GM19238 (cell line): ENCODE measurements at regions not wholly inside any gene's neighbourhood (a gene's known extent, or its start where the extent isn't known, plus 50 kb on each side); places are given as distances from the start of the nearest gene placed in this dataset.

Source experiments
- DNase-seq: peaks from one replicate; pipeline ENCODE4 v3.0.0; 2011; ENCODE audit warnings: low spot score; ENCODE audit not compliant: insufficient read length

DNA sequence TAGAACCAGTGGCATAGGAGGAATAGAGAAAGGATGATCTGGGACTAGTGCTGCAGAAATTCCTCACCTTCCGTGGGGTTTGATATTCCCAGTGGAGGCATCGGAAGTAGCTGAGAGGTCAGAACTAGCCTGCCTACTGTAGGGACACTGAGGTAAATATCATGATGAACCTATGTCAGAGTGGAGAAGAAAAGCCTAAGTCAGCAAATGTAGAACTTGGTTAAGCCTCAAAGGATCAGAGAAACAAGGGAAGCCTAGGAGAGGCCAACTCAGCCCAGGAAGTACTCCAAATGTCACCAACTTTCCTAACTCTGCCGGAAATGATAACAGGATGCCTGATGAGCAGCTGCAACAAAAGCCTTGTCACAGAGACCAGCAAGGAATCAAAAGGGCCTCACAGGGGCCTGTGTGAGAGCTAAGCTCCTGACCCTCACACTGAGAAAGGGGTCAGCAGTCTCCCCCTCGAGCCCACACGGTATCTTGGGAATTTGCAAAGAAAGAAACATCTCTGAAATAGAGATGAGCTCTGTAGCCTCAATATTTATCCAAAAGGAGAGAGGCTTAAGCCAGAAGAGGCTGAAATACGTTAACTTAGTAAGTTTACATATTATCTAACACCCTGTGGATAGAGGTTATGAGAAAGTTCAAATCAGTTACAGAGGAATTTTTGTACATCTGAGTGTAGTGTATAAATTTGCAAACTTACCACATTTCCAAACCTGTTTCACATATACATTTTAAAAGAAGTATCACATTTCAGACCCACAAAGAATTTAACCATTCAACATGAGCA lies 1064.3 kb downstream of the DIAPH3 start:
- DNase-seq, result no peak

GRCh38 chr13:59103004-59103768 lies 1060.5 kb downstream of the DIAPH3 start:
- DNase-seq, result no peak

- no peak for DNase-seq
Observed at GRCh38 chr13:59111751-59112171, 1052.0 kb downstream of the DIAPH3 start.

GRCh38 chr13:59112221-59112718 lies 1051.5 kb downstream of the DIAPH3 start:
- DNase-seq, result no peak

DNA sequence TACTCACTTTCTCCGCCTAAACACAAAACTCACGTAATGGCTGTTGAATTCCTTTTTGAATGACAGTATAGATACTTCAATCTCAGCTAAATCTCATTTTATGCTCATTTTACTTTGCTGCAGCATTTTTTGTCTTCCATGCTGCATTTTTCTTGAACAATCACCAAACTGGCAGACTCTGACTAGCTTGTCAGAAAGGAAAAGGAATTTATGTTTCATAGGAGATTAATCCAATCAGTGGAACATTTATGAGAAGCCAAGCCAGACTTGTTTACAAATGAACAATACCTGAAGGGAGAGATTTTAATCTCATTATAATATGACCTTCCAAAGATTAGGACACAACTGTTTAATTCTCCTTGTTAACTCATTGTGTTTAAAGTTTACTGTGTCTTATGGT lies 1044.3 kb downstream of the DIAPH3 start:
- DNase-seq, result no peak

GRCh38 chr13:59120297-59120843 lies 1043.4 kb downstream of the DIAPH3 start:
- DNase-seq, result no peak

DNA sequence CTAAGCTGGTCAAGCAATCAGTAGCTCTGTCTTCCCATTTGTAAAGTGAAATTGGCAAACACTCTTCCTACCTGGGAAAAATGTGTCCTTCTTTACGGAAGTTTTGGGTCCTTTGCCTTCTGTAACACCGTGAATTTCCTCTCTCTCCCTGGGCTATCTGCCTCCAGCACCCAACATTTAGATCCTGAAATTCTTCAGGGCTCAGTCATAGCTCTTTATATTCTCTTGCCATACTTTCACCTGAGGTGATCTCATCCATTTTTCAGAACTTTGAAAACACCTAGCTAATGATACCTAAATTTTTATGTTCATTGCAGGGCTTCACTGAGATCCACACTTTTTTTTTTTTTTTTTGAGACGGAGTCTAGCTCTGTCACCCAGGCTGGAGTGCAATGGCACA lies 1042.2 kb downstream of the DIAPH3 start:
- no peak for DNase-seq

DNA sequence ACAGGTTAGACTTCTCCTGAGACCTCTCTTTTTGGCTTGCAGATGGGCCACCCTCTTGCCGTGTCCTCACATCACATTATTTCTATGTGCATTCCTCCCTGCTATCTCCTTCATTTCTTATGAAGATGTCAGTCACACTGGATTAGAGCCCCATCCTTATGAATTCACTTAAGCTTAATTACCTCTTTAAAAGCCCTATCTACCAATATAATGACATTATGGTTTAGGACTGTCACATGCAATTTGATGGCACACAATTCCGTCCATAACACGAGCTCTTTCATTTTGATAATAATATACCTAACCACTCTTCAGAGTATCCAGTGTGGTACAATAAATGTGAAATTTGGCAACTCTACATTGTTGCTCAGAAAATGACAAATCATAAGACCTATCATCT lies 1037.3 kb downstream of the DIAPH3 start:
- DNase-seq, result no peak

DNA sequence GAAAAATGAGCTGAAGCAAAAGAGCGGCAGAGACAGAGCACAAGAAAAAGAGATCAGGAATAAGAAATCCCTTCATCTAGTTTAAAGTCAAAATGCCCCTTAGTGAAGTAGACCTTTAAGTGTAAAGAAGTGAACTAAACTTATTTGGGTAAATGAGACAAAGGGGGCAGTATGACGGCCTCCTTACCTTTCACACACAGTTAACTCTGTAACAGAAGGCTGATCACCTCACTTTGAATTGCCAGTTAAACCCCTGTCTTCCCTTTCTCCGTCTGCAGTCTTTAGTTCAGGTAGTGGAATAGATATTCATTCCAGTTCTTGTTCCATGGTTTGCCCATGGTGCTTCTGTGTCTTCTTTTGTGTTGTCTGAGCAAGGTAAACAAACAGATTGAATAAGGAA lies 1029.8 kb downstream of the DIAPH3 start:
- no peak for DNase-seq

DNA sequence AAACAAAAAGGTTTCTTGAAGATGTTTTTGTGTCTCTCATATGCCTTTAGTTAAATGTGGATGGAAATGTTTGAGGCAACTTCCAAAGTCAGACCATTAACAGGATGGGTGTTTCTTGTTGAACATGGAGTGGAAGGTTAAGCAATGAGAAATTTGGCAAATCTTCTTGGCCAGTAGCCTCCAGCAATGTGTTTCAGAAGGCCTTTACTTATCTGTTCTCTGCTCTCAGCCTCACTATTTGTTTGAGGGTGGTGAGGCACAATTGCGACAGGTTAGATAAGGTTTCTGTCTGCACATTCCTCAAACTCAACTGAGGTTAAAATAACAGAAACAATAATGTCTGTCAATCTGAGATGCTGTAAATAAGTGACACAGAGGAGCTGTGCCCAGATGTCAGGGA lies 1019.0 kb downstream of the DIAPH3 start:
- no peak for DNase-seq

- DNase-seq, result no peak
Observed at GRCh38 chr13:59145381-59145780, 1018.3 kb downstream of the DIAPH3 start.

- no peak for DNase-seq
Observed at GRCh38 chr13:59157181-59157580, 1006.5 kb downstream of the DIAPH3 start.

DNA sequence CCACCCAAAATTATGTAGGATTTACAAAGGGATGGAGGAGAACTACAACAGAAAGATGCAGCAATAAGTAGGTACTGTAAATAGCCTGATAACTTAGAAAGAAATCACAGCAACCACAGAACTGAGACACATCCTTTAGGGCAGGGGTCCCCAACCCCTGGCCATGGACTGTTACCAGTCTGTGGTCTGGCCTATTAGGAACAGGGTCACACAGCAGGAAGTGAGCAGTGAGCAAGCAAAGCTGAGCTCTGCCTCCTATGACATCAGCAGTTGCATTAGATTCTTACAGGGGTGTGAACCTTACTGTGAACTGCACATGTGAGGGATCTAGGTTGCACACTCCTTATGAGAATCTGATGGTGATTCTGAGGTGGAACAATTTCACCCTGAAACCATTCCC lies 997.6 kb downstream of the DIAPH3 start:
- no peak for DNase-seq

GRCh38 chr13:59172076-59172475 lies 991.7 kb downstream of the DIAPH3 start:
- DNase-seq, result no peak

GRCh38 chr13:59176775-59177174 lies 987.0 kb downstream of the DIAPH3 start:
- DNase-seq, result peak; percentile 4

GRCh38 chr13:59178344-59178743 lies 985.4 kb downstream of the DIAPH3 start:
- no peak for DNase-seq

GRCh38 chr13:59182241-59182640 lies 981.5 kb downstream of the DIAPH3 start:
- no peak for DNase-seq

DNA sequence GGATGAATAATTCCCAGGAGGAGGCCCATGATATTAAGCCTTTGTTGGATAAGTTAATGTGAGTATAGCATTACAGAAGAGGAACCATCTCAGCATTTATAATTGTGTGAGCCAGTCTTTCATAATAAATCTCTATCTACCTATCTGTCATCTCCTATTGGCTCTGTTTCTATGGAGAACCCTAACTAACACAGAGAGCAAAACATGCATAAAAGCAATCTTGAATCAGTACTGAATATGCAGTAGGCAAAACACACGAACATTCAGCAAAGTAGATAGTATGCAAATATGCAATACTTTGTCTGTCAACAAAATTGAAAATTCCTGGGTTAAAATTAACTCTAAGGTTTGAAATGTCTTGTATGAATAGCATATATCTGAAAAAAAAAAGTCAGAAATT lies 966.3 kb downstream of the DIAPH3 start:
- no peak for DNase-seq

GRCh38 chr13:59201841-59202240 lies 961.9 kb downstream of the DIAPH3 start:
- no peak for DNase-seq

DNA sequence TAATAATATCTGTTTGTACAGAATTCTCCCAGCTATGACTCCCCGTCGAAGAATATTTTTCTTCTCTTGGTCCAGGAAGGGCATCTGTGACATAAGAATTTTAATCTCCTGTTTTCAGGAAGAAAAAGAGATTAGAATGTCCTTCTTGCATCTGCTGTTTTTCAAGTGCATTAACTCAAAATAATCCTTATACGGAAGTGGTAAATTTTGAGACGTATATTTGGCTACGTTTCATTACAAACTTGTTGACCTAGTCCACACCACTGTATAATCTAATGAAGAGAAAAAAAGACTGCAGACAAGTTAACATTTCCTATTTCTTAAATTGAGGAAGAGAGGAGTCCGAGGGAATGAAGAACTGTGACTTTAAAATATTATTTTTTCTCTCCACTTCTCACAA lies 959.9 kb downstream of the DIAPH3 start:
- no peak for DNase-seq

- no peak for DNase-seq
Observed at GRCh38 chr13:59205501-59205900, 958.2 kb downstream of the DIAPH3 start.
